GDM1 (cell line): ENCODE measurements at regions not wholly inside any gene's neighbourhood (a gene's known extent, or its start where the extent isn't known, plus 50 kb on each side); places are given as distances from the start of the nearest gene placed in this dataset.

Experiments
- DNase-seq: peaks from one replicate; lab custom pipeline; 2025; lab: John Stamatoyannopoulos, UW

GRCh38 chr13:50358231-50359040, 343.2 kb downstream of the KCNRG start:
- DNase-seq, result no peak

GRCh38 chr13:50359041-50359367, 343.8 kb downstream of the KCNRG start:
- DNase-seq, result no peak

DNA sequence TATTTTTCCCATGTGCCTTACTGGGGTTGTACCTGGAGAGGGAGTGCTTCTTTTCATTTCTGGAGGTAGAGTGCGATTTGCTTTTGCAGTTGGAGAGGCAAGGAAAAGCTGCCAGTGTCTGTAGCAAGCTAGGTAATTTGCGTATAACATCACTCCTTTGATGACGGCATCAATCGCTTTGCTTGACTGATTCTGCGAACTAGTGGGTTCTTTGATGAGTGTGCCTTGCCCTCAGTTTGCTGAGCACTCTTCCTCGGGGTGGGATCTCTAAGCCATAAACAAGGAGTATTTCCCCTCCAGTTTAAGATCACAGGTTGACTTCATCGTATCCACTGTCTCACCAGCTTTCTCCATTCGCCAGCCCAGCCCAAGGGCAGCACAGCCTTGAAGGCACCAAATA, 344.5 kb downstream of the KCNRG start:
- no peak for DNase-seq

DNA sequence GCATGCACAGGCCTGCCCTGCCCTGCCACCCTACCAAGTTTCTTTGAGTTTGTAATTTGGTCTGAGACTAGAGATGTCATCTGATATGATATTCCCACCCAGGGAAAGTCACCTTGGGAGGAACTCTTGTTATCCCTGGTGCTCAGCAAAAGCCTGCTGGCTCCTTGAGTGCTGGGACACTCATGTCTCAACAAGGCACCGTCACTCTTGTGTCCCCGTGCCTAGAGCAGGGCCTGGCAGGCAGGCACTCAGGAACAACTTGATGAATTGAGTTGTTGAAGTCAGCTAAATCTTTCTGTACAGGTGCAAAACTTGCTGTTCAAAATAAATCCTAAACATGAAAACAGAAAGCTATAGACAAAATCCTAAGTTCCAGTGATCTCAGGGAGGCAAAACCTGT, 345.4 kb downstream of the KCNRG start:
- DNase-seq, result no peak

DNA sequence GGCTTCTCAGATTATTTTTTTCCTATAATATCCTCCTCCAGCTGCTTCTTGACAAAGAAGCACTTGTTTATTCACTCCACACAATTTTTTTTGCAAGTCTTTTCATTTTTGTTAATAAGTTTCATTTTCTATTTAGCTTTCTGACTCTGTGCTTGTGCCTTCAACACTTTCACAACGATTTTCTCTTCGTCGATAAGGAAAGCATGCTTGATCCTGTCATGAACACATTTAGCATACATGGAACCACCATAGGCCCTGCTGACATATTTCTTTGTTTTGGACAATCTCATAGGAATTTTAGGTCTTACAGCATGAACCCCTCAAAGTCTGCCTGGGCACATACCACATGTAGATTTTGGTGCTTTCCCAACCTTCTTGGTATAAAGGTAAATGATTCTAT, 346.0 kb downstream of the KCNRG start:
- no peak for DNase-seq

DNA sequence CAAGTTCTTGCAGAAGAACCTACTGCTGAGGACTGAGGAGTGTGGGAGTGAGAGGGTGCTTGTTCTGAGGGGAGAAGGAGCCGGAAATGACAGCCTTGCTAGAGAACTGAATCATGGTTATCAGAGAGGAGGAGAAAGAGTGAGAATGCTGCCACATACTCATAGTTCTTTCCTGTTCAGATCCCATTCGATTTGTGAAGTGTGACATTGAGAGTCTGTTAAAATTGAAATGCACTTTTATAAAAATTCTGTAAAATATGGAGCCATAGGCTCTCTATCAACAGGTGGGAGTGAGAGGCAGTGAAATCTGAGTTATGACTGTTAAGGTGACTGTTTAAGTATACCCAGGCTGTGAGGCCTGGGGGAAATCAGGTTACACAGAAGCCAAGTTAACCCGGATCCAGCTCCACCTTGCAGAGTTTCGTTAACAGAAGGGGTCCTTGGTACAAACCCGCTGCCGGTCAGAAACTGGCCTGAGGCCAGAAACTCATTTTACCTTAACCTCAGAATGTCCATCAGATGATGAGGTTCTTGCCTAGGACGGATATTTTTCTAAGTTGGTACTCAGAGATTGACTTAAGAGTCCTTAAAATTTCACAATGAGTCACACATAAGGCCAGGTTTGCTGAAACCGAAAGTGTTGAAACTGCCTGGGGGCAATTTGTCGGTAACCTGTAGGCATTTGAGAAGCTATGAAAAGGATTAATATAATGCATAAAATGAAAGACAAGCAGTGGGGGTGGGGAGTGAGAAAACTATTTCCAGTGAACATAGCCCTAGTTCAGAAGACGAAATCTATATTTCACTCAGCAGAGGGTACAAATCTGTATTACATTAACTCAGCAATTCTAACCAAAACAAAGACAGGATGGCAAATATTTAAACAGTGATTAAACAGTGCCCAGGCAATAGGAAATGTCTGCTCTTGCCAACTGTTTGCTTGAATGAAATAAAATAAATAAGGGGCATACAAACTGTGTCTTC, 350.5 kb downstream of the KCNRG start:
- DNase-seq, result no peak

DNA sequence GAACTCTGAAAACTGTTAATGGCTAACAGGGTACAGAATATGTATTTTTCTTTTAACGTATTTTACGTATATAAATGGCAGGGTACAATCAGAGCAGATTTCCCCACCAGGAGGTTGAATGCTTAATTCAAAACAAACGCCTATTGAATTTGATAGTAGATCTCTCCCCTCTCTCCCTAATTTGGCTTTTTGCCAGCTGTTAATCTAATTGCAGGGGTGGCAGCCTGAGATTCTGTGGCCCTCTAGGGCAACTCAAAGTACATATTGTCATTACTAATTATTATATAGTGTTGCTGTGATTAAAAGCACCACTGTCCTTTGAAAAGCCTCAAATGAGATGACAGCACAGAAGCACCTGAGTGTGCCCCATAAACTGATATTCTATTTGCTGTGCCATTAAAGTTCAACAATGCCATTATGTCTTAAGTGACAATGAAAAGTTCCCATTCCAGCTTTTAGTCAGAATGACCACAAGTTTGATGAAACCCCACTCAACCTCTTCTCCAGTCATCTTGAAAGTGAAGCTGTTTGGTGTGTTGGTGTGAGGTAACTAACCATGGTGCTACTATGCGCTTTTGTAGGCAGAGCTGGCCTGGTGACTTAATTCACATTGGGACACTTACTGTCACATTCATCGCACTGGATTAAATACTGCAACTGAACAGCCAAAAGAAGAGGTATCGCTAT, 351.4 kb downstream of the KCNRG start:
- no peak for DNase-seq

DNA sequence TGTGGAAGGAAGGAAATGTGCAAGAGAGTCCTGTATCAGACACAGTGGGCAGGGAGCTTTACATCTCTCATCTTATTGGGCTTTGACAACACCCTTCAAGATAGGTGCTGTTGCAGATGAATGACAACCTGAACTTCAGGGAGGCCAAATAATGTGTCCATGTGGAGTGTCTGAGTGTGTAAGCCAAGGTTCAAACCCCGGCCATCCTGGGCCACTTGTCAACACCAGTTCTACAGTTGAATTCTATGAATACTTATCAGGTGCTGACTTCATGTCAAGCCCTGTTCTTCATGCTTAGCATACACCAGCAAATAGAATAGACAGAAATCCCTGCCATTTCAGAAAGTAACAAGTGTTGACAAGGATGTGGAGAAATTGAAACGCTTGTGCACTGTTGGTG, 354.4 kb downstream of the KCNRG start:
- DNase-seq, result no peak

- DNase-seq, result peak; percentile 4
These were observed 355.2 kb downstream of the KCNRG start for GRCh38 chr13:50370303-50370950.

- DNase-seq, result no peak
These were observed 359.3 kb downstream of the KCNRG start for GRCh38 chr13:50374517-50374916.

DNA sequence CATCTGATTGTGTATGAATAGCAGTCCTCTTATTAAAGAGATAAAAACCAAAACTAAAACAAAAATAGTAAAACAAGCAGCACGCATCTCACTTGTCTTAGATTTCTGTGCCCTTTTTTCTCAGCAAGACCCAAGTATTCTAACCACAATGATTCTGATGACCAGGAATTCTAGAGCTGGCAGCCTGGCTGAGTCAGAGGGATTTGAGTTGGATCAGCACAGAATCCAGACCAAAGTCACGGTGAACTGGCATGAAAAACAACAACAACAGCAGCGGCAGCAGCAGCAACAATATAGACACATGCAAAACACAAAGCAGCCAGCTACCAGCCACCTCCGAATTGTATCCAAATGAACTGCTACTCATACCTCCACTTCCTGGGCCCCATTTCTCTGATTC, 360.5 kb downstream of the KCNRG start:
- DNase-seq, result no peak

- DNase-seq, result no peak
These were observed 361.8 kb downstream of the KCNRG start for GRCh38 chr13:50376895-50377575.

DNA sequence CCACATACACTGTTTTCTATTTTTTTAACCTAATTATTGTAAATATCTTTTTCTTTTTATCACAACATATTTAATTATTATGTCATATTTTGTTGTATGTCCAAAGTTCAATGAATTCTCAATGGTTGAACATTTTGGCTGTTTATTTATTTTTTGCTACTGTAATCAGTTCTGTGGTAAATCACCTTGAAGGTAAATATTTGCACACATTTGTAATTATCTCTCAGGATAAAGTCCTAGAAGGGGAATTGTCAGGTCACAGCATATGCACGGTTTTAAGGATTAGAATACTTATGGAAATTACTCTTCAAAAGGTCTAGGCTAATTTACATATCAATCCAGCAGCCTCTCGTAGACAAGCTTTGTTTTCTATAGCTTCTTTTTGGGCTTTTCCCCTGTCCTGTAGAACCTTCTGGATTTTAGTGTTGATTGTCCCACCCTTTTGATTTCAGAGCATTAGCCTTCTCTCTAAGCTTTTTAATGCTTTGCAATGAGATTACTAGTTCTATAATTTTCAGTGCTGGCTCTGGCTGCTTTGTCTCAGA, 362.6 kb downstream of the KCNRG start:
- DNase-seq, result no peak

DNA sequence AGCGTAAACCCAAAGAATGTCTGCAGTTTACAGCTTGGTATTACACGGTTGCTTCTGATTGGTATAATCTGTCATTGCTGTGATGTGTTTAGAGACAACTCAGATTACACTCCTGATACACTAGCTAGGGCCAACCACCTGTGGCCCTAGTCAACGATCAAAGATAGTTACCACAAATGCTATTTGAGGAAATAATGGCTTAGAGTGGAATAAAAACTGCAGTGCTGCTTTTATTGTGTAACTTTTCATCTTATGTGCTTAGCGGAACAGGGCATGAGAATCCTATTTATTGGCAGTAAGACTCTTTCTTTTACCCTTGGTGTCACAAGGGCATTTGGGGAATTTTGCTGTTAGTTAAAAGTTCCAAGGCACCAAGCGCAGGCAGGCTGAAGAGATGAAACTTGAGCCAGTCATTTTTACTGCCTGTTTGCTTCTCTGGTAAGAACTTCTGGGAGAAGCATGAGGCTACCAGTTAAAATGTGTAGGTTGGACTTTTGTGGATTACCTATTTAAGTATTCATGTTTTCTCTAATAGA, 363.3 kb downstream of the KCNRG start:
- no peak for DNase-seq

GRCh38 chr13:50379584-50379983, 364.3 kb downstream of the KCNRG start:
- DNase-seq, result no peak

DNA sequence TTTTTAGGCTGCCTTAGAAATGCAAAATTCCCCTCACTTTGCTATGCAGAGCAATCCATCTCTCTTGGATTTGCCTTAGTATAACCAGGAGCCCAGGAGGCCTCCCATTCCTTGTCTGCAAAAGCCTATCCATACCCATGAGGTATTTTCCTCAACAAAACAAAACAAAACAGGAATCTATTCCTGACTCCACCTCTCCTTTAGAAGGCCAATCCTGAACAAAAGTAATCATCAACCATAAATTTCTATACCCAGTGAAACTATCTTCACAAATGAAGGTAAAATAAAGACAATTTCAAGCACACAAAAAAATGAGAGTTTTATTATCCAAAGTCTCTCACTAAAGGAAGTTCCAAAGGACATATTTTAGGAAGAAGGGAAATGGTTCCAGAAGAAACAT, 365.7 kb downstream of the KCNRG start:
- DNase-seq, result no peak

GRCh38 chr13:50382511-50382910, 367.3 kb downstream of the KCNRG start:
- no peak for DNase-seq

DNA sequence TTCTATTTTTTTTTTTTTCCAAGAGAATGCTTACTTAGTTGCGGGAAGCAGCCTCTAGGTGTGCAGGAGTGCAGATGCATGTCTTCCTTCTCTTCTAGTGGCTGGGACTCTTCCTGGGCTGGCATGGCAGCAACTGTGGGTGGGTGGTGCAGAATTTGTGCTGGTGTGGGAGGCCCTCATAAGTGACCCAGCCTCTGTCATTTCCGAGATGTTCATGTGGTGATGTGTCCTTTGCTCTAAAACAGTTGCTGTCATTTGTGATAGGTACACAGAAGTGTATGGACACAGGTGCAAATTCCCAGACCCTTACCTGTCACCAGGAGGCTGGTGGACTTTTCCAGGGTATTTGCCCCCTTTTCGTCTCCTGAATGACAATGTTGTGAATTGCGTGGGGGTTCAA, 367.7 kb downstream of the KCNRG start:
- DNase-seq, result no peak

GRCh38 chr13:50384724-50385123, 369.5 kb downstream of the KCNRG start:
- DNase-seq, result no peak

DNA sequence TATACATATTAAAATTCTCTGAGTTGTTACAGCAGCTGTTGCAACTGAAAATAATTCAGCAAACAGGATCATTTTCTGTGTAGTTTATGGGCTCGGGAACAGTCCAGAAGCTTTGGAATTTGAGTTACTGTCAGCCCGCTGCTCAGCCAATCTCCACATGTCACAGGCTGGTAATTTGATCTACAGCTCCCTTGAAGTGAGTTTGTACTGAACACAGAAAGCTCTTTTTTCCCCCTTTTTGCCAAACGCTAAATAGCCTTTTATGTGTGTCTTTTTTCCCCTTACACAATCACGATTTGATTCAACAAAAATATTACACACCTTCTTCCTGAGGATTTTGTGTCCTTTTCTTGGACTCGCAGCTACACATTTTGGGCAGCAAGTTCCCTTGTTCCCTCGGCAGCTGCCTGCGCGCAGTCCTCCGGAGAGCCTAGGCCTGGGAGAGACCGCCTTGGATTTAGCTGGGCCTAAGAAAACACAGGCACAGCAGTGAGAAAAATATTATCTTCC, 371.4 kb downstream of the KCNRG start:
- no peak for DNase-seq
